Activated T-cell treated with anti-CD3 and anti-CD28 coated beads for 1 hour (primary cell): ENCODE measurements at regions not wholly inside any gene's neighbourhood (a gene's known extent, or its start where the extent isn't known, plus 50 kb on each side); places are given as distances from the start of the nearest gene placed in this dataset.

Experiments used
- DNase-seq: peaks from one replicate; pipeline ENCODE4 v3.0.0-alpha.2; 2020; ENCODE audit warnings: low read depth

GRCh38 chr17:72258711-72259110, 137.9 kb downstream of the SOX9 start:
- no peak for DNase-seq

- DNase-seq: no peak
These were observed 139.1 kb downstream of the SOX9 start for GRCh38 chr17:72259922-72260321.

GRCh38 chr17:72262766-72263165, 141.9 kb downstream of the SOX9 start:
- no peak for DNase-seq

- DNase-seq: no peak
These were observed 144.0 kb downstream of the SOX9 start for GRCh38 chr17:72264682-72265405.

GRCh38 chr17:72266112-72266775, 145.4 kb downstream of the SOX9 start:
- no peak for DNase-seq

GRCh38 chr17:72267601-72268000, 146.8 kb downstream of the SOX9 start:
- no peak for DNase-seq

GRCh38 chr17:72268431-72268830, 147.6 kb downstream of the SOX9 start:
- no peak for DNase-seq

GRCh38 chr17:72270273-72270924, 149.6 kb downstream of the SOX9 start:
- DNase-seq: no peak

GRCh38 chr17:72271603-72272002, 150.8 kb downstream of the SOX9 start:
- no peak for DNase-seq

- no peak for DNase-seq
These were observed 152.7 kb downstream of the SOX9 start for GRCh38 chr17:72273289-72274056.

- DNase-seq: no peak
These were observed 153.8 kb downstream of the SOX9 start for GRCh38 chr17:72274614-72275013.

GRCh38 chr17:72280881-72281280, 160.1 kb downstream of the SOX9 start:
- no peak for DNase-seq

GRCh38 chr17:72282439-72283029, 161.7 kb downstream of the SOX9 start:
- no peak for DNase-seq

- no peak for DNase-seq
These were observed 164.0 kb downstream of the SOX9 start for GRCh38 chr17:72284806-72285205.

- DNase-seq: no peak
These were observed 166.8 kb downstream of the SOX9 start for GRCh38 chr17:72287586-72287985.

GRCh38 chr17:72294487-72294893, 173.7 kb downstream of the SOX9 start:
- DNase-seq: no peak

GRCh38 chr17:72295916-72296315, 175.1 kb downstream of the SOX9 start:
- DNase-seq: no peak

- no peak for DNase-seq
These were observed 175.6 kb downstream of the SOX9 start for GRCh38 chr17:72296456-72296855.

GRCh38 chr17:72297326-72298115, 176.7 kb downstream of the SOX9 start:
- DNase-seq: no peak

GRCh38 chr17:72299100-72299499, 178.3 kb downstream of the SOX9 start:
- DNase-seq: no peak

- no peak for DNase-seq
These were observed 178.8 kb downstream of the SOX9 start for GRCh38 chr17:72299592-72299991.
